Skin epidermis (tissue), 12 donors: ENCODE measurements at regions not wholly inside any gene's neighbourhood (a gene's known extent, or its start where the extent isn't known, plus 50 kb on each side); places are given as distances from the start of the nearest gene placed in this dataset.
"Not testable (repeated sequence)": the region's sequence is repeated elsewhere in the genome, so short reads cannot be mapped to it uniquely, and the experiment has no call there.

Source experiments
- H3K27ac ChIP-seq, 21 experiments: fragments of 200-600 bp; sonication (generic) in 11 of 21; one replicate each; pipeline ENCODE4 v1.5.0; 2020; ENCODE audit warnings: mild to moderate bottlenecking in 3 of 21, inconsistent platforms in 2 of 21, moderate library complexity in 2 of 21
- H3K4me3 ChIP-seq, 7 experiments: fragments of 200-600 bp; sonication (generic) in 2 of 7; one replicate each; pipeline ENCODE4 v1.5.0; 2020; ENCODE audit warnings: inconsistent platforms in 2 of 7, mild to moderate bottlenecking in 2 of 7, moderate library complexity in 1 of 7

GRCh38 chr9:82722051-82722450 lies 340.9 kb downstream of the RASEF start:
- no peak overlapping the region for H3K4me3 ChIP-seq
- H3K27ac ChIP-seq, result no peak overlapping the region

DNA sequence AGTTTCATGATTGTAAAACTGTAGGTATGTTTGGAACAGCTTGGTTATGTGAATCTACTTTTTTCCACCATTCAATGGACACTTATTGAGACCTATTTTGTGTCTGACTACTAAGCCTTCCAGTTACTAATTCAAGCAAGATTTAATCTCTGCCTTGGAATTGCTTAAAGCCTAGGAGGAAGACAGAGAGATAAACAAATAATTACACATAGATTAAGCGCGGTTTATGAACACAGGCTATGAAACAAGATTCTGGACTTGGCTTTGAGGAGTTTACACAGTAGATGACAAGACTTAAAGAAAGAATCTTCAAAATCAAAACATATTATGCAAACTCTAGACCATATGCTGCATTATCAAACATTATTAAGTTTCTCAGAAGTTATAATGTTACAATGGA lies 340.4 kb downstream of the RASEF start:
- Histone ChIP-seq H3K27ac (no peak overlapping the region), H3K4me3 (no peak overlapping the region)

- Histone ChIP-seq H3K4me3 (no peak overlapping the region), H3K27ac (no peak overlapping the region)
These were observed 336.3 kb downstream of the RASEF start for GRCh38 chr9:82726424-82727276.

DNA sequence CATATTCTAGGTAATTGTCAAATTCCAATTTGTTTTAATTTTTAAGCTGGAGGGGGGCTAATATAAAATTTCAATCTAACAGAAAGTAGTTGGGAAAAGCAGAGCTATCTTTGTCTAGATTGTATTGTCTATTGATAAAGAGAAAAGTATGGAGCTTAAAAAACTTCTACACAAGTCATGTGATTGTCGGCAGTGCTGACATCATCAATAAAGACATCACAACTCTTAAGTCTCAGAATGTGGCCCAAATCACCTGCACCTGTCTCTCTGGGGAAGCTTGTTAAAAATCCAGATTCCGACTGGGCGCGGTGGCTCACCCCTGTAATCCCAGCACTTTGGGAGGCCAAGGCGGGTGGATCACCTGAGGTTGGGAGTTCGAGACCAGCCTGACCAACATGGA lies 333.8 kb downstream of the RASEF start:
- H3K4me3 ChIP-seq, result no peak overlapping the region
- no peak overlapping the region for H3K27ac ChIP-seq

GRCh38 chr9:82729991-82730589 lies 332.9 kb downstream of the RASEF start:
- Histone ChIP-seq H3K27ac (no peak overlapping the region), H3K4me3 (no peak overlapping the region)

GRCh38 chr9:82732928-82733327 lies 330.0 kb downstream of the RASEF start:
- no peak overlapping the region for H3K27ac ChIP-seq

DNA sequence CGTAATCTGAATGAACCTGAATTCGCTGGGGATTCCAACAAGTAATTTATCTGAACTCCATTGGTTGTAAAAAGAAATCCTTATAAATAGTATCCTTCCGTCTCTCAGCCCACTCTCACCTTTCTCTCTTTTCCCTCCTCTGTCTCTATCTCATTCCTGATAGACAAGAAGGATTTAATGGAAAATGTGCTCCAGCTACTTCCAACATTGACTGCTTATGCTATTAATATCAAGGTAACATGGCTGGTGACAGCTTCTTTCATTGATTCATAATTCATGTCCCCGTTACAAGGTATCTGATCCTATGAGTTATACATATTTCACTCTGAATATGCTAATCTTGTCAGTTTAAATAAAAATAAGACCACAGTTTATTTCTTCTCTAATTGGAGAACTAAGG lies 326.8 kb downstream of the RASEF start:
- Histone ChIP-seq H3K27ac (no peak overlapping the region), H3K4me3 (no peak overlapping the region)

More at GRCh38 chr9:82732928-82733327, 330.0 kb downstream of the RASEF start:
- H3K4me3 ChIP-seq, result no peak overlapping the region

DNA sequence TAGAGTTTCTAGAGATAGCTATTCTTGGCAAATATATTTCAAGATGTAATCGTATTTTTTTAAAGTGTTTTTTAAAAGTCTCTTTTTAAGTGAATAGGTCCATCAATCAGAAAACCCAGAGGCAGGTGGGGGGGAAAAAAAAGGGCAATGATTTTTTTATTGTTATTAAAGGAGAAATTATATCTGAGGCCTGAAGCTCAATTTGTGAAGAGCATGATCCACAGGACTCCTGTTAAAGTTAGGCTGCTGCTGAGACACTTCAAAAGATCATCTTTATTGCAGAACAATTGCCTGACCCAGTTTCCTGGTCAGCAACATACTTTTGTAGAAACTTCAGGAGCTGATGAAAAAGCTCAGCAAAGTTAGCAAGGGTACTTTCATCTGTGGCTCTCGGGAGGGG lies 326.2 kb downstream of the RASEF start:
- Histone ChIP-seq H3K4me3 (no peak overlapping the region), H3K27ac (no peak overlapping the region)

DNA sequence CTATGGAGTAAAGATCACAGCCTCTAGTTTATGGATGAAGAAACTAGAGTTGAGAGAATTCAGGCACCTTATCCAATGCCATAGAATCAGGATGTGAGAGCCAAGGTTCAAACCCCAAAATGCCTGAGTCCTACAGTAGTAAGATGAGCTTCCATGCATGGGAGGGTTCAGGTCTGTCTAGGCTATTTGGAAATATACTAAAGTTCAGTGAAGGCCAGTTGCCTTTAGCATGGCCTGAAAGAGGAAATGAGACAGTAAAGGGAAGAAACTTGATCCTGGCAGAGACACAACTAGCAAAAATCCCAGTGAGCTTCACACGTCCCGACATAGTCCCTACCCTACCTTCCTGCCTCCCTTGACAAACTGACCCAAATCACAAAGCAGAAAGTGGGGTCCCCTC lies 317.0 kb downstream of the RASEF start:
- Histone ChIP-seq H3K4me3 (no peak overlapping the region), H3K27ac (no peak overlapping the region)

DNA sequence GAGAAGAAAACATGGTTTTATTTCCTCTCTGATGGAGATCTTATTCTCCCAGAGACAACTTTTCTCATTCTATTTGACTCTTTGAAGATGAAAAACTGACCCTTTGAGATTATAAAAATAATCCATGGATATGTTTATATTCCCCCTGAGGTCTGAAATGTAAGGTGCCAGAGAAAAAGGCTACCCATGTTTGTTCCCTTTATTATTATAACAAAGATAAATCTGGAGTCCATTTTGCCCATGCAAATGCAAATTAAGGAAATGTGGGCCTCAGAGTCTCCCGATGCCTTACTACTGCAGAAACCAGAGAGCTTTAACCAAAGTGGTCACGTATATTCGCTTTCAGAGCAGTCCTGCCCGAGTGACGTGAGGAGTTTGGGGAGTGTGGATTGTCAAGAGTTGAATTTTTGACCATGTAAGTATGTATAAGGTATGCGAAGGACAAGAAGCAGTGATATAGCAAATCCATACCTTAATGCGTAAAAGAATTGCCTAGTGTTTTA lies 312.5 kb downstream of the RASEF start:
- no peak overlapping the region for H3K4me3 ChIP-seq
- no peak overlapping the region for H3K27ac ChIP-seq

DNA sequence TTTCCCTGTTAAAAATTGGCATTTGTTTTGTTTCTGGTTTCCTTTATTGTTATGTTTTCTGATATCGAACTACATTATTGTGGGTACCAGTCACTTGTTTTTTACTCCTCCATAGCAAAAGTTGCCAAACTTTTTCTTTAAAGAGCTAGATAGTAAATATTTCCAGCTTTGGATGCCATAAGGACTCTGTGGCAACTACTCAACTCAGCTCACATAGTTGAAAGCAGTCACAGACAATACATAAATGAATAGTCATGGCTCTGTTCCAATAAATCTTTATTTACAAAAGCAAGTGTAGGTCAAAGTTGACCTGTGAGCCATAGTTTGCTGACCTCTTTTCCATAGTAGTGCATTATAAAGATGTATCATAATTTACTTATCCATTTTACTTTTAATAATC lies 305.0 kb downstream of the RASEF start:
- Histone ChIP-seq H3K27ac (no peak overlapping the region), H3K4me3 (no peak overlapping the region)

GRCh38 chr9:82761027-82761426 lies 301.9 kb downstream of the RASEF start:
- no peak overlapping the region for H3K4me3 ChIP-seq
- no peak overlapping the region for H3K27ac ChIP-seq

- Histone ChIP-seq H3K4me3 (no peak overlapping the region), H3K27ac (no peak overlapping the region)
These were observed 301.0 kb downstream of the RASEF start for GRCh38 chr9:82761956-82762355.

DNA sequence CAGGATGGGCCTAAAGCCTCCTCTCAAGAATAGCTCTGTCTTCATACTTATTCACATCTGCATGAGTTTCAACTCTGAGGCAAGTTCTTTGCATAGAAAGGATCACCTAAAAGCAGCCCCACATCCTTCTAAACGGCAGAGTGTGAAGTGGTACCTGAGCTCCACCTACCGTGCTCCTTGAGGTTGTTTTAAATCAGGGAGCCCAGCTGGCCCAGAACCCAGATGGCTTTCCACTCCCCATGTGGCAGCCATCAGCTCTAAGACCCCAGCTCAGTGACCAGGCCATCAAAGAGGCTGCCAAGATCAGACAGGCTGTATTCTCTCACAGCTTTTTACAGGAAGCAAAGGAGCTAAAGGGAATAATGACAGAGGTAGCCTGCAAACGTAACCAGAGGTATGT lies 299.3 kb downstream of the RASEF start:
- no peak overlapping the region for H3K27ac ChIP-seq

DNA sequence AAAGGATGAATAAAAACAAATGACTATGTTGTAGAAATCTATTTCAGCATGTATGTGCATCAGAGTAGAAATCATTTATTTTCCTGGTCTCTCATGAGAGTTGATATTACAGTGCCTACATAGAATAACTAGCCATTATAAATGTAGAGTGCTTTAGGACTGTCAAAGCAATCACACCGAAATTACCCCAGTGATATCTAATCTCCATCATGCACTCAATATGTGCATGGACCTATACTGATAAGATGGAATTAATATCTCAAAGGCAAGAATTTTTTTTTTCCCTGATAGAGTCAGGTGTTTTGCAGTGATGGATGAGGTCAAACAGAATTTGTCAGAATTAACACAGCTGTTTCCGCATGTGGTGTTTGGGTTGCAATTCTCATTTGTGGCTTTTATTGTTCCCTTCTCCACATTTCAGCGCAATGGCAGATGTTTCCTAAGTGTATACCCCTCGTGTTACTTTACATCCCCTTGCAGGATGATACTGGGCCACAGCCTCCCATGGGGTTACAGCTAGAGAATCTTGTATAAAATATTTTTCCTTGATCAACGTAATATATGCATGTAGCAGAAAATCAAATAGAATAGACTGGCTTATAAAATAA lies 298.8 kb downstream of the RASEF start:
- H3K27ac ChIP-seq, result no peak overlapping the region

More for the DNA sequence above, 299.3 kb downstream of the RASEF start:
- no peak overlapping the region for H3K4me3 ChIP-seq

GRCh38 chr9:82774707-82775231 lies 288.2 kb downstream of the RASEF start:
- H3K27ac ChIP-seq, H3K4me3 ChIP-seq: not testable (repeated sequence)

More for the DNA sequence above, 298.8 kb downstream of the RASEF start:
- H3K4me3 ChIP-seq, result no peak overlapping the region

DNA sequence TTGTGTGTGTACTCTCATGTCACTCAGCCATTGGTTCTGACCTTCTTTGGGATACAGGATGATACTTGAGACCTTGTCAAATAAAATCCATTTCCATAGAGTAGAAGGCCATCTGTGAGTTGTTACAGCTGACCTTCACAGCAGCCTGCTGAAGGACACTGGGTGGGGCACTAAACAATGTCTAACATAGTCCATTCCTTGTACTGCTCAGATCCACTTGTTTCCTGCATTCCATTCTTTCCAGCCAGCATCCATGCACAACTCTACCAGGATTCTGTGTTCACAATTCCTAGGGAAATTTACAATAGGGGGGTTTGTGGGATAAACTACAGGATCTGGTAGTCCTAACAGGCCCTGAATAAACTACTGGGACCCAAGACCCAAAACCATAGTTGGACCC lies 286.4 kb downstream of the RASEF start:
- H3K4me3 ChIP-seq, result no peak overlapping the region
- H3K27ac ChIP-seq, result no peak overlapping the region

- H3K27ac ChIP-seq, result no peak overlapping the region
- no peak overlapping the region for H3K4me3 ChIP-seq
These were observed 285.6 kb downstream of the RASEF start for GRCh38 chr9:82777366-82777765.

DNA sequence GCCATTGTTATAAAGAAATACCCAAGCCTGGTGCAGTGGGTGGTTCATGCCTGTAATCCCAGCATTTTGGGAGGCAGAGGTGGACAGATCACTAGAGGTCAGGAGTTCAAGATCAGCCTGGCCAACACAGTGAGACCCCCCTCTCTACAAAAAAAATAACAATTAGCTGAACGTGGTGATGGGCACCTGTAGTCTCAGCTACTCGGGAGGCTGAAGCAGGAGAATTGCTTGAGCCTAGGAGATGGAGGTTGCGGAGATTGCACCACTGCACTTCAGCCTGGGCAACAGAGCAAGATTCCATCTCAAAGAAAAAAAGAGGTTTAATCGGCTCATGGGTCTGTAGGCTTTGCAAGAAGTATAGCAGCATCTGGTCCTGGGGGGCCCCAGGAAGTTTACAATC lies 284.0 kb downstream of the RASEF start:
- H3K27ac ChIP-seq, H3K4me3 ChIP-seq: not testable (repeated sequence)

- no peak overlapping the region for H3K4me3 ChIP-seq
- H3K27ac ChIP-seq, result no peak overlapping the region
These were observed 282.9 kb downstream of the RASEF start for GRCh38 chr9:82780017-82780416.
